ENCODE measurements at regions not wholly inside any gene's neighbourhood (a gene's known extent, or its start where the extent isn't known, plus 50 kb on each side); places are given as distances from the start of the nearest gene placed in this dataset.

- no peak for DNase-seq
These were observed 1541.7 kb upstream of the FLRT2 start for GRCh38 chr14:83988275-83988674.

GRCh38 chr14:83991666-83992065 lies 1538.3 kb upstream of the FLRT2 start:
- no peak for DNase-seq

- DNase-seq = no peak
These were observed 1537.1 kb upstream of the FLRT2 start for GRCh38 chr14:83992857-83993256.

- DNase-seq = no peak
These were observed 1536.4 kb upstream of the FLRT2 start for GRCh38 chr14:83993545-83993944.

- no peak for DNase-seq
These were observed 1535.9 kb upstream of the FLRT2 start for GRCh38 chr14:83994020-83994419.

GRCh38 chr14:84001023-84001422 lies 1528.9 kb upstream of the FLRT2 start:
- no peak for DNase-seq

GRCh38 chr14:84003346-84003745 lies 1526.6 kb upstream of the FLRT2 start:
- no peak for DNase-seq

GRCh38 chr14:84006643-84007155 lies 1523.2 kb upstream of the FLRT2 start:
- no peak for DNase-seq

- no peak for DNase-seq
These were observed 1516.5 kb upstream of the FLRT2 start for GRCh38 chr14:84013424-84013823.

- no peak for DNase-seq
These were observed 1512.4 kb upstream of the FLRT2 start for GRCh38 chr14:84017495-84017894.

- no peak for DNase-seq
These were observed 1508.5 kb upstream of the FLRT2 start for GRCh38 chr14:84021433-84021832.

- no peak for DNase-seq
These were observed 1505.6 kb upstream of the FLRT2 start for GRCh38 chr14:84024231-84024820.

GRCh38 chr14:84025106-84026012 lies 1504.6 kb upstream of the FLRT2 start:
- DNase-seq = no peak

- DNase-seq = no peak
These were observed 1502.6 kb upstream of the FLRT2 start for GRCh38 chr14:84027351-84027750.

- DNase-seq = no peak
These were observed 1501.8 kb upstream of the FLRT2 start for GRCh38 chr14:84028080-84028604.

GRCh38 chr14:84029246-84029645 lies 1500.7 kb upstream of the FLRT2 start:
- no peak for DNase-seq

GRCh38 chr14:84029720-84030119 lies 1500.2 kb upstream of the FLRT2 start:
- DNase-seq = no peak

- DNase-seq = no peak
These were observed 1493.1 kb upstream of the FLRT2 start for GRCh38 chr14:84036840-84037239.

GRCh38 chr14:84037593-84037992 lies 1492.4 kb upstream of the FLRT2 start:
- no peak for DNase-seq

- no peak for DNase-seq
These were observed 1489.8 kb upstream of the FLRT2 start for GRCh38 chr14:84040101-84040500.

- no peak for DNase-seq
These were observed 1488.5 kb upstream of the FLRT2 start for GRCh38 chr14:84041421-84041820.

- DNase-seq = no peak
These were observed 1487.0 kb upstream of the FLRT2 start for GRCh38 chr14:84042992-84043391.

GRCh38 chr14:84064316-84065125 lies 1465.4 kb upstream of the FLRT2 start:
- no peak for DNase-seq

Measured in NCI-H1930 (cell line).